NCI-H1436 (cell line): ENCODE measurements at regions not wholly inside any gene's neighbourhood (a gene's known extent, or its start where the extent isn't known, plus 50 kb on each side); places are given as distances from the start of the nearest gene placed in this dataset.
"Not testable (repeated sequence)": the region's sequence is repeated elsewhere in the genome, so short reads cannot be mapped to it uniquely, and the experiment has no call there.

Experiments
- DNase-seq: peaks from one replicate; lab custom pipeline; 2025; lab: John Stamatoyannopoulos, UW

DNA sequence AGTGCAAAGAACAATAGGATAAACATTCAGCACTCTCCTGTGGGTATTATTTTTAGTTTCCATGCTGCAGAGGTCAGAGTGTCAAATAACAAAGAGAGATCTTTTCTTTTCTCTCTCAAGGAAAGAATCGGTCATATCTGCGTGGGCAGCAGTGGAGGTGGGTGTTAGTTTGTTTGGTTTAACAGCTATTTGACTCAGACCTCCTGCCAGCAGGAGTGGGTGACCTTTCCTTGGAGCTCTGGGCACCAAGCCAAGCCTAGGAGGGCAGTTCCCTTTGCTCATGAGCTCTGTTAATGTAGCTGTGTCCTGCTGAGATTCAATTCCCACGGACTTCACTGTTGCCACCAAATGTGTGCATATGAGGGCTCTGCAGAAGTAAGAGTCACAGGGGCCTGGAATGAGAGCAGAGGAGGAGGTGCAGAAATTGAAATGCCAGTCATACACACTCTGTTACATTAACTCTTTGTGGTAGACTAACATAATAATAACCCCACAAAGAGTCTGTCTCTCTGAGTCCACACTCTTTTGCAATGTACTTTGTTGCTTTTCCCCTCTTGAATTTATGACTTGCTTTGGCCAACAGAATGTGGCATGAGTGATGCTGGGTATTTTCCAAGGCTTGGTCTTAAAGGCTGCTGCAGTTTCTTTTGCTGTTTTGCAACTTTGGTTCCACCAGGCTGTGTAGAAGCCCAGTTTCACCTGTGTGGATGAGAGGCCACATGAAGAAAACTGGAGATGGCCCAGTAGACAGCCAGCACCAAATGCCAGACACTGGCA, 76.0 kb upstream of the GRK3 start:
- DNase-seq = no peak

DNA sequence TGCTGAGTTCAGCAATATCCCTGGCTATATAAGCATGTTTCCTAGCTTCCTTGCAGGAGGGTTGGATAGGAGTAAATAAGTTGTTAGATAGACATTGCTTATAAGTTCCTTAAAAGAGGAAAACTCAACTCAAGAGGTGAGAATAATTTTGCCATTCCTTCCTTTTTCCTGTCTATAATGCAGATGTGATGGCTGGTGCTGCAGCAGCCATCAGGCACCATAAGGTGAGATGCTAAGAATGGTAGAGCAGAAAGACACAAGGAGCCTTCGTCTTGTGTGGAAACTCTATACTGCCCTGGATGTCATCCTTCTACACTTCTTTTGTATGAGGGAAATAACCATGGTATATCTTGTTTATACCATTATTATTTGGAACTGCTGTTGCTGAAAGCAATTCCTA, 74.5 kb upstream of the GRK3 start:
- DNase-seq = no peak

DNA sequence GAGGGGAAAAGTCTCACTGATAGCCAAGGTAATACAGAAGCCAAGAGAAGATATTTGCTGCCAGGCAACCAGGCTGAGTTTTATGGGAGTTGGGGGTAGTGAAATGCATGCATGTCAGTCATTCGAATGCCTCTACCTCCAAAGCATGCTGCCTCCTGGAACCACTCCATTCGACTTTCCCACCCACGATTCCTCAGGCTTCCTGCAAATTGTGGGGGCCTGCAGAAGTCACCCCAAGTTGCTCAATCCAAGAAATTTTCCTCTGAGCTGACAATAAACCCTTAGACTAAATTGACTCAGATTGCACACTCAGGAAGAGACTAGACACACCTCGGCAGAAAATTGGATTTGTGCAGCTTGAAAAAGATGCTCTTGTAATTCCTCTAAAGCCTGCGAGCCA, 73.6 kb upstream of the GRK3 start:
- DNase-seq = no peak

DNA sequence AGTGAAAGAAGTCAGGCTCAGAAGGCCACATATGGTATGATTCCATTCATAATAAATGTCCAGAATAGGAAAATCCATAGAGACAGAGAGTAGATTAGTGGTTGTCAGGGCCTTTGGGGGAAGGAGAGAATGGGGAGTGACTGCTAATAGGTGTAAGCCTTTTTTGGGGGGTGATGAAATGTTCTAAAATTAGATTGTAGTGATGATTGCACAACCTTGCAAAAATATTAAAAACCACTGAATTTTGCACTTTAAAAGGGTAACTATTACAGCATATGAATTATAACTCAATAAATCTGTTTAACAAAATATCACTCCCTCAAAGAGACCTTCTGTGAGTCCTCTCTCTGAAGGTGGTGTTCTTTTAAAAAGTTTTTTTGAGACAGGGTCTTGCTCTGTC, 72.3 kb upstream of the GRK3 start:
- DNase-seq = no peak

DNA sequence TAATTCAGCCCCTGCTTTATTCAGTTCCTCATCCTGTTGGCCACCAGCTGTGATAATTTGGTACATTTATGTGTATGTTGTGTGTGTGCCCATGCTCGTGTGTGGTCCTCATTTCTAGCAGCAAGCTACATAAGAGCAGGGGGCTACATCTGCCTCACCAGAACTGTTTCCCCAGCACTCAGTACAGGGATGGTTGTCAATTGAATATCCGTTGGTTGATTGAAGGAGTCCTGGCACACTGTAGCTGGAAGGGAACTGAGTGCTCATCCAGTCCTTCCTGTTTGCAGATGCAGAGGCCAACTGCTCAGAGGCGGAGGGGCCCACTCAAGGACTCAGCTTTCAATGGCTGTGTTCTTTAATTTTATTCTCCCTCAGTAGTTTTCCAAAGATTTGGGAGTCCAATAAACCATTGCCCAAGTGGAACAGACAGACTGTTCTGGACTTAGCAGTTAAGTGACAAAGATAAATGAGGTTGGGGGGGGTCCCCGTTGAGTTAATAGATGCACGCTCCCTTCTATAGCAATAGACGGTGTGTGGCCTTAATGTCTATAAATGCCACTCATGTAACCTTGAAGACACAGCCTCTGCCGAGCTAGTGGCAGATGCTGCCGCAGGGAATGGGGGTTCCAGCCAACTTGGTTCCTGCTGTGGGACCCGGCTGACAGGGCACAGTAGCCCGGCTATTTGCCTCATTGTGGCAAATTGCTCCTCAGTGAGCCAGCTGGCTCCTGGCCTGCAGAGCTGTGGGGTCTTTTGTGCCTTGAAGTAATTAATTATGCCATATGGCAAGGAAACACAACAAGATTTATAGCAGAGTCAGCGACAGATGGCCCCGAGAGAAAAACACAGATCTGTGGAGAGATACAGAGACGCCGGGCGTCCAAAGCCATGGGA, 71.4 kb upstream of the GRK3 start:
- peak; percentile 26 for DNase-seq

DNA sequence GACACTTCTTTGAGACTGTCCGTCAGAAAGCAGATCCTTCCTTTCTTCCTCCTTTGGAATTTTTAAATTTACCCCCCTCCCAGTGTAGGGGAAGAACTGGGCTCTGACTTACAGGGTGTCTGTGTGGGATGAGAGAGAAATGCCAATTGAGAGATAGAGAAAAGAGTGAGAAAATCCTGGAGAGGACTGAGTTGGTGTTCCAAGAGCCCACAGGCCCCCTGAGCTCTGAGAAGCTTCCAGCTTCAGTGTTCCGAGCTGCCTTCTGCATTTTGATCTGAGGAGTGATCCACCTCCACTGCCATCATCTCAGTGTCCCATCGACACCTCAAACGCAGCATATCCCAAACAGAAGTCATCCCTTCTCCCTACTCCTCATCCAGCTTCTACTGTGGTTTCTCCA, 70.7 kb upstream of the GRK3 start:
- DNase-seq = no peak

DNA sequence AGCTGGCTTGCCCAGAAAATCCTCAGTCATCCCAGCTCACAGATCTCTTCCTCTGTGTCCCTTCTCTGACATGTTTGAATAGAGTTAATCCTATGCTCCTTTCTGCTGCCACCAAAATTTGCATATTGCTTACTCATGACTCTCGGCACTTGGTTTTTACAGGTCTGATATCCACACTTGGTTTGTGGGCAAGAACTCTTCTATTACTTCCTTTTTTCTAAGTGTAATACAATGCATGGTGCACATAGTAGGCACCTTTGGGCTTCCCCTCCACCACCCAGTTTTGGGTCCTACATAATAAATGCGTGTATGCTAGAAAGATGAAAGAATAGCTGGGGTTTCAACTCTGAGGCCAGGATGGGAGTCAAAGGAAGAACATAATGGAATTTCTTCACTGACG, 69.7 kb upstream of the GRK3 start:
- DNase-seq = no peak

DNA sequence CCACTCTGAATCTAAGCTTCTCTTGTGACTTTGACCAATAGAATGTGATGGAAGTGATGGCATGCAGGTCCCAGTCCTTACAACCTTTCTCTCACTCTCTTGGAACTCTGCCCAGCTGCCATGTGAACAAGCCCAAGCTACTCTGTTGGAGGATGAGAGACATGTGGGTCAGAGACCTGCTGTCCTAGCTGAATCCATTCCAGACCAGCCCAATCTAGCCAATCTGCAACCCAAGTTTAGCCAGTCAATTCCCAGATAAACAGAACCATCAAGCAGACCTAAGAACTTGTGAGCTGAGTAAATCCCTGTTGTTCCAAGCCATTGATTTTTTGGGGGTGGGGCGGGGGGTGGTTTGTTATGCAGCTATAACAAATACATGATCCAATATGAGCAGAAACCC, 69.2 kb upstream of the GRK3 start:
- DNase-seq = no peak

DNA sequence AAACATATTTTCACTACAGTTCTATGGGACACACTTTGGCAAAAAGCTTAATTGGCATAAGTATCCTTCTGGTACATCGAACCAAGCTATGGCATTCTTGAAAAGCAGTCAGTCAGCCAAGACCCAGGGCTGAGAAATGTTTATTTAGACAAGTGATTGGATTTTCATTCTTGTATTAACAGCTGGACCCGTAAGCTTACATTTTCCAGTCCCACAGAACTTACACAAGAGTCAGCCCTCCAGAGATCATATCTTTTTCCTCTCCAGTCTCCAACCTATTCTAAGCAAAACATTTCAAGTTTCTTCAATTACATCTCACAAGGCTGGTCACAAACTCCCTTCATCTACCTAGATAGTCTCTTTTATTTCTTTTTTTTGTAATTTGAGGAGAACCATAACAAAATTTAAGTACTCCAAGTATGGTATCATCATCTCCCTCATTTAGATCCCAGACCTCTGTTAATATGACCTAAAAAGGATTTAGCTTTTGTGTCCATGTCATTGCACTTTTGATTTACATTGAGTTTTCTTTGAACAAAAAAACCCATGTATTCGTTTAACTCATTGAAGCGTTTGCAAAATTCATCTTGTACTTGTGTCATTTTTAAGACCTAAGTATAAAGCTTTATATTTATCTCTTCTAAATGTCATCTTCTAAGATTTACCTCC, 67.9 kb upstream of the GRK3 start:
- no peak for DNase-seq

DNA sequence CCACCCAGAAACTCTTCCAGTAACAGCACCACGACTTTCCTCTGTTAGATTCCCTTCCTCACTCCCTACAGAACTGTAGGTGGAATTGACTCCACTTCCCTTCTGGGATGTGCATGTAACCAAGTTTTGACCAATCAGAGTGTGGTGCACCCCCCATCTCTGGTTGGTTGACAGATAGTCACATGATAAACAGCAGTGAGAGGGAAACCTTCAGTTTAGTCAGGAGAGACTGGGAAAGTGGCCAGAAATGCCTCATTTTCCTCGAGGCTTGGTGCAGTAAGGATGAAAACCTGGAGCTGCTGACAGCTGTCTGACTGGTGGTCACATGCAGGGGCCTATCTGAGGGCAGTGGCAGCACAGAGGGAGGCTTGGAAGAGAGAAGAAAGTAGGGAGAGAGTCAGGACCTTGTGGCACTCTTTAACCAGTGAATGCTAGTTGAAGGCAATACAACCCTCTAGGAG, 67.3 kb upstream of the GRK3 start:
- no peak for DNase-seq

DNA sequence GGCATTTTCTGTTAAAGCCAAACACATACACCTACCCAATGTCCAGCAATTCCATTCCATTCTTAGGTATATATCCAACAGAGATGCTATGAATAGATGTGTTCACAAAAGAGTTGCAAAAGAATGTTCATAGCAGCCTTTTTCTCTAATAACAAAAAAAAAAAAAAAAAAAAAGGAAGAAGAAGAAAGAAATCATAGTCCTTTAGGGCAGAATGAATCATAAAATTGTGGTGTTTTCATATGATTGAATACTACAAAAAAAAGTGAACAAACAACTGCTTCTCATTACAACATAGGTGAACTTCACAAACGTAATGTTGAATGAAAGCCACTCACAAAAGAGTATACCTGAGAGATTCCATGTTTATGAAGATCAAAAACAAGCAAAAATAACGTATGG, 66.8 kb upstream of the GRK3 start:
- DNase-seq = no peak

DNA sequence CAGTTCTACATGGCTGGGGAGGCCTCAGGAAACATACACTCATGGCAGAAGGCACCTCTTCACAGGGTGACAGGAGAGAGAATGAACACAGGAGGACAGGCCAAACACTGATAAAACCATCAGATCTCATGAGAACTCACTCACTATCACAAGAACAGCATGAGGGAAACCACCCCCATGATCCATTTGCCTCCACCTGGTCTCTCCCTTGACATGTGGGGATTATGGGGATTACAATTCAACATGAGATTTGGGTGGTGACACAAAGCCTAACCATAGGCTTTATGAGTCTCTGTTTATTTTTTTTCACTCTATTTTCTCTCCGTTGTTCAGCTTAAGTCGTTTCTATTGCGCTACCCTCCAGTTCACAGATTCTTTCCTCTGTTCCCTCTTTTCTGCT, 63.8 kb upstream of the GRK3 start:
- not testable (repeated sequence) for DNase-seq

DNA sequence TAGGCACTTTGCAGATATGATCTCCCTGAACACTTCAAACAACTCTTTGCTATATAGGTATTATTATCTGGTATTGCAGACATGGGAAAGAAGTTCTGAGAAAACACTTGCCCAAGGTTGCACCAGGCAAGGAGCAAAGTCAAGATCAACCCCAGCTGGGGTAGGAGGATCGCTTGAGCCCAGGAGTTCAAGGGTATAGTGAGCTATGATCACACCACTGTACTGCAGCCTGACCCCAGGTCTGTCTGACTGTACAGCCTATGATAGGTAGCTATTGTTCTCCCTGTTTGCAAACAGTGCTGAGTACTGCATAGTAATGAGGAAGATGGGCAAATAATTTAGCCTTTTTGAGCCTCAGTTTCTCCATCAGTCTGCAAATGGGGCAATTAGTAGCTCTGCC, 60.5 kb upstream of the GRK3 start:
- not testable (repeated sequence) for DNase-seq

DNA sequence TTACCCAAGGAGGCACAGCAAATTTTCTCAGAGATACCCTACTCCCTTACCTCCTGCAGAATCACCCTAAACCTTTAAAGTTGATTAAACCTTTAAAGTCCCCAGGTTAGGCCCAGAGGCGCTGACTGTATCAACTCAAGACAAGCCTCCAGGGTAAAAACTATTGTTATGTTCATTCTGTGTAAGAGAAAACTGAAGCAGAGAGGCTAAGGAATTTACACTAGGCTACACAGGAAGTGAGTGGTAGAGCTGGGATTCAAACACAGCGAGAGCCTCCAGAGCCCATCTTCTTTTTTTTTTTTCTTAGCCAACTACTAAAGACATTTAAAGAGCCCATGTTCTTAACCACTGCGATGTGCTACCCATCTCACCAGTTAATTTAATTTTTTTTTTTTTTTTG, 56.3 kb upstream of the GRK3 start:
- no peak for DNase-seq

DNA sequence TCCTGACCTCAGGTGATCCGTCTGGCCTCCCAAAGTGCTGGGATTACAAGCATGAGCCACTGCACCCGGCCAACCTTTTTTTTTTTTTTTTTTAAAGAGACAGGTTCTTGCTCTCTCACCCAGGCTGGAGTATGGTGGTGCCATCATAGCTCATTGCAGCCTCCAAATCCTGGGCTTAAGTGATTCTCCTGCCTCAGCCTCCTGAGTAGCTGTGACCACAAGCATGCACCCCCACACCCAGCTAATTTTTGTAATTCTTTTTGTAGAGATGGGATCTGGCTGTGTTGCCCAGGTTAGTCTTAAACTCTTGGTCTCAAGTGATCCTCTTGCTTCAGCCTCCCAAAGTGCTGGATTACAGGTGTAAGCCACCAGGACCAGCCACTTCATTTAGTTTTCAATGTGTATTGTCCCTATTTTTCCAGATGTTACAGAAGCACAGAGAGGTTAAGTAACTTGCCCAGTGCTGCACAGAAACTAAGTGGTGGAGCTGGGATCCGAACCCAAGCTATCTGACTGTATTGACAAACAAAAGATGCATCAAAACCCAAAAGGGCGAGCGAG, 55.6 kb upstream of the GRK3 start:
- DNase-seq = no peak

DNA sequence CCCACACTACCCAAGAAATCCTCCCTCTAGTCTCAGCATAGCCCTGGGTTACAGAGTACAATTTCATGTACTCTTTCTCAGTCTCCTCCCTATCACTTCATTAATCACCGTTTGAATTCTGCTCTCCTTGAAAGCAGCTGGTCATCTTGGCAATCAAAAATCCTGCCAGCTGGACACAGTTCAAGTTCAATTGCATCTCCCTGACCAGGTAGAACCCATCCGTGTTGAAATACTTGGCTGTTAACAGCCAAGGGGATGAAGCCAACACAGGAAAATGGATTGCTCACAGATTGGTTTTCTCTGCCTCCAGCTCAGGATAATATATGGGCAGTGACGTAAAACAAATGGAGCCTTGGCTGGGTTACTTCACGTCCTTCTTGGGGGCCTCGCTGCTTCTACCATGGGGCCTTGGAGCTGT, 55.1 kb upstream of the GRK3 start:
- DNase-seq = no peak

DNA sequence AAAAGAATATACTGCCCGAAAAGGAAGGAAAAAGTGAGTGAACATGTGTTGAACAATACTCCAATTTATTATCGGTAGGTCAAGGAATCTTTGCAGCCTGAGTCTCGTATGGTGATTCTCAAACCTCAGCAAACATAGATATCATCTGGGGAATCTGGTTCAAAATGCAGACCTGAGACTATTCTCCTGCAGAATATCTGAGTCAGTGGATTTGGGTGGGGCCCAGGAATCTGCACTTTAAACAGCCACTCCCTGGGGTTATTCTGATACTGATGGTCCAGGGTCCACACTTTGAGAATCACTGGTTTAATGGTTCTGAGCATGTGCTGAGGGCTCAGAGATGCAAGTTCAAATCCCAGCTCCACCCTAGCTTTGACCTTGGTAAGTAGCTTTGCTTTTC, 53.6 kb upstream of the GRK3 start:
- no peak for DNase-seq

DNA sequence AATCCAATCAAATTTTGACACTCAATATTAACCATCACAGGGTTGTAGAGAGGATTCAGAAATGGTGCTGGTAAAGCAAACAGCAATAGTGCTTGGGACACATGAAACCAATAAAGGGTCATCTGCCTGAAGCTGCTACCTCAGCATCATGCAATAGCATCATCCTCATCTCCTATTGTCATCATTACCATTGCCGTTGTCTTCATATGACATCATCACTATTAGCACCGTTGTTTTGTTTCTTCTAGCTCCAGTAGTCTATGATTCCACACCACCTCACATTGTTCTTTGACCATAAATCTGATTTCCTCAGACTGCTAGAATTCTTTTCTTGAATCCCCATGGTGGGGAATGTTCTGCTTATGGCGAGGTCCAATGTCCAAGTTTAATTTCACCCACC, 52.8 kb upstream of the GRK3 start:
- DNase-seq = no peak

DNA sequence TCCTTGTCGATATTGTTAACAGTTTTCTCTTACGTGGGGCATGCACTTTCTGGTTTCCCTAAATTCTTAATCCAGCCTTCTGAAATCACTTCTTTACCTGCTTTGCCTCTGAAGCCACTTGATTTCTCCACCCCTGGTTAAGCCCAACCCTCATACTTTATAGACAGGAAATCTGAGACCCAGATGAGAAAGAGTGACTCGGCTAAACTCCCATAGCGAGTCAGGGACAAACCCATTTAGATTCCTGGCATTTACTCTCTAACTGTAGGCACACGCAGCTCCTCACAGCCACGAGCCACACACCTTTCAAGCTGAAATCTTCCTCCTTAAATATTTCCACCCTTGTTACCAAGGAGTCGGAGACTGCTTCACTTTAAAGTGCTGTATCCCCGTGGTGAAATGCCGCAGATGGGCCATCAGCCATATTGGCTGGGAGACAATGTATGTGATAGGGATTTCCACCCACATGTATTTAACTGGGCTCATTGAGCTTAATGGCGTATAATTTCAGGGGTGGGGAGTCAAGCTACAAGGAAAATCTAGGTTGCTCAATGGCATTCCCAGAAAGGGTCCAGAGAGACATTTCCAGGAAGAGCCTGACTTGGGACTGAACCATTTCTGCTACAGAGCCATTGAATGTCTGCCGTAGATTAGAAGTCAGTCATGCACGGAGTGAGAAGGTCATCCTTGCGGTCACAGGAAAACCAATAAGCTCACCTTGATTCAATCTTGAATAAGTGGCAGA, 49.9 kb upstream of the GRK3 start:
- no peak for DNase-seq
